Neural crest cell (in vitro differentiated cells): ENCODE measurements at regions not wholly inside any gene's neighbourhood (a gene's known extent, or its start where the extent isn't known, plus 50 kb on each side); places are given as distances from the start of the nearest gene placed in this dataset.

ENCODE experiments used
- DNase-seq: peaks from one replicate; pipeline ENCODE4 v3.0.0; 2021; ENCODE audit warnings: low read depth, mixed read lengths, low spot score
- H3K27ac Mint-ChIP-seq: one replicate; pipeline ENCODE4 v1.8.0; 2021; ENCODE audit warnings: mild to moderate bottlenecking, mixed read lengths; ENCODE audit not compliant: unreplicated experiment
- H3K27me3 Mint-ChIP-seq: 2 replicates; pipeline ENCODE4 v1.8.0; 2021; ENCODE audit warnings: low read depth, mild to moderate bottlenecking, mixed read lengths
- H3K36me3 Mint-ChIP-seq: 2 replicates; pipeline ENCODE4 v1.8.0; 2021; ENCODE audit warnings: low read depth, mild to moderate bottlenecking, mixed read lengths
- H3K4me1 Mint-ChIP-seq: 2 replicates; pipeline ENCODE4 v1.8.0; 2021; ENCODE audit warnings: mixed read lengths
- H3K4me3 Mint-ChIP-seq: one replicate; pipeline ENCODE4 v1.8.0; 2021; ENCODE audit warnings: mild to moderate bottlenecking, mixed read lengths
- H3K9me3 Mint-ChIP-seq: 2 replicates; pipeline ENCODE4 v1.8.0; 2021; ENCODE audit warnings: mixed read lengths
- CTCF ChIP-seq: fragments of 200-600 bp; sonication (generic); conservative IDR thresholded peaks from 2 replicates; pipeline ENCODE4 v1.5.0; 2021; ENCODE audit warnings: antibody characterized with exemption, mild to moderate bottlenecking

GRCh38 chr16:77068402-77068801 lies 122.6 kb upstream of the MON1B start:
- Mint-ChIP-seq H3K27me3 (peaks cover 4% of the 10 kb centered on the region), H3K4me1 (peaks cover 6% of the 10 kb centered on the region), H3K36me3 (no peaks in the 10 kb centered on the region), H3K4me3 (no peak overlapping the region), H3K27ac (no peak overlapping the region), H3K9me3 (no peaks in the 10 kb centered on the region)
- TF ChIP-seq CTCF, result no peak
- DNase-seq, result no peak

DNA sequence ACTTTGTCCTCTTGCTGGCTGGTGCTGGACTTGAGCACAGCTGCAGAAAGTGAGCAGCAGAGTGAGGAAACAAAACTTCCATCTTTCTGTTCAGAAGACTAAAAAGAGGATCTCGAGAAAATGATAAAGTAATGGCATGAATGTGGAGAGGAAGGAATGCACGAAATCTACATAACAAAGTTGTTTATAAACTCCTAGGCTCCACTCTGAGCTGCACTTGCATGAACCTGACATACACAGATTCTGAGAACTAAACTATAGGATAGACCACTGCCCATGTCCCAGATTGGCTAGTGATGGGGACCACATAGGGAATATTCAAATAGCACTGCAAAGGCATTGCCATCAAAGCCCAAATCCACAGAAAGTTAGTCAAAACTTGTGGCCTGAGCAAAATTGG lies 121.1 kb upstream of the MON1B start:
- TF ChIP-seq CTCF, result no peak
- DNase-seq, result no peak
- Mint-ChIP-seq H3K9me3 (no peaks in the 10 kb centered on the region), H3K36me3 (no peaks in the 10 kb centered on the region), H3K4me1 (no peaks in the 10 kb centered on the region), H3K27me3 (peaks cover 4% of the 10 kb centered on the region), H3K27ac (no peak overlapping the region), H3K4me3 (no peak overlapping the region)

GRCh38 chr16:77070683-77071082 lies 120.3 kb upstream of the MON1B start:
- Mint-ChIP-seq H3K4me1 (no peaks in the 10 kb centered on the region), H3K9me3 (no peaks in the 10 kb centered on the region), H3K36me3 (no peaks in the 10 kb centered on the region), H3K4me3 (no peak overlapping the region), H3K27me3 (peaks cover 4% of the 10 kb centered on the region), H3K27ac (no peak overlapping the region)
- DNase-seq, result no peak
- no peak for TF ChIP-seq CTCF

DNA sequence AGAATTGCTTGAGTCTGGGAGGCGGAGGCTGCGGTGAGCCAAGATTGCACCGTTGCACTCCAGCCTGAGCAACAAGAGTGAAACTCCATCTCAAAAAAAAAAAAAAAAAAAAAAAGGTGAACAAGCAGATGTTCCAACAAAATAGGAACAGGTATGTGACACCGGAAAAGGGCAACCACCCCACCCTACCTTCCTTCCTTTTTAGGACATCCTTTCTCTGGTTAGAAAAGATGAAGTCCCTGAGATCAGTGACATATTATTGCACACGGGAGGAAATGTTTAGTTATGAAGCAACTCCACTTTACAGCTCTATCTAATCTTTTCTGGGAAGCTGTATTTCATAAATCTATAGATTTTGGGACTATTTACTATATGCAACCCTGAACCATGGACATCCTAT lies 114.2 kb upstream of the MON1B start:
- Mint-ChIP-seq H3K4me1 (peaks cover 8% of the 10 kb centered on the region), H3K27ac (no peak overlapping the region), H3K36me3 (no peaks in the 10 kb centered on the region), H3K9me3 (no peaks in the 10 kb centered on the region), H3K27me3 (no peaks in the 10 kb centered on the region), H3K4me3 (no peak overlapping the region)
- no peak for DNase-seq
- TF ChIP-seq CTCF, result no peak

DNA sequence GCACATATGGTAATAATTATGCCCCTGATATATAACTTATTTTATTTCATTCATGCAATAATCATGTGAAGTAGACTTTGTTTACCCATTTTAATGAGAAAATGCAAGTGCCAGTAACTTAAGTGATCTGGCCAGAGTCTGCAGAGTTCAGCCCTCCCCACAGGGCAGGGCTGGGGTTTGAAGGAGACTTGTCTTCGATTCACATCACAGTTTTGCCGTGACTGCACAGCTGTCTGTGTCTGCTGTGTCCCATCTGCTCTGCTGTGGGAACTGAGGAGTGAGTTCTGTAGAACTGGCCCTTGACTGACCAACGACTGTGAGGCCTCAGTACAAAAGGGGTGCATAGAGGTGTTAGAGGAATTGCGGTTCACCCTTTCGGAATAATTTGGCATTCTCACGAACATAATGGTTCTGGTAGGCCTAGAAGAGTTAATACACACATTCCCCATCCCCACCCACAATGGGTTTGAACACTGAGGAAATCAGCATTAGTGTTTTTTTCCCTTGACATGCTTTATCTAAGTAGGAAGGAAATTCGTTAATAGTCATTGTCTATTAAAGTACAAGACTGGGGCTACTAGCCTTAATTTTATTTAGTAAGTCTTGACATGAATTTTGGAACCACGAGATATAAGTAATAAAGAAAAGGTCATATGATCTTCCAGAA lies 113.6 kb upstream of the MON1B start:
- Mint-ChIP-seq H3K27me3 (no peaks in the 10 kb centered on the region), H3K4me1 (peaks cover 8% of the 10 kb centered on the region), H3K27ac (no peak overlapping the region), H3K4me3 (no peak overlapping the region), H3K36me3 (no peaks in the 10 kb centered on the region), H3K9me3 (no peaks in the 10 kb centered on the region)
- TF ChIP-seq CTCF, result no peak
- no peak for DNase-seq
